ENCODE measurements at regions not wholly inside any gene's neighbourhood (a gene's known extent, or its start where the extent isn't known, plus 50 kb on each side); places are given as distances from the start of the nearest gene placed in this dataset.

GRCh38 chr4:60790608-60791007, 409.5 kb upstream of the ADGRL3 start:
- DNase-seq (ENCODE audit: low spot score) = no peak

- DNase-seq (ENCODE audit: low spot score) = no peak
Measured at GRCh38 chr4:60794372-60794771, 405.8 kb upstream of the ADGRL3 start.

GRCh38 chr4:60799214-60799613, 400.9 kb upstream of the ADGRL3 start:
- DNase-seq (ENCODE audit: low spot score) = no peak

- DNase-seq (ENCODE audit: low spot score) = no peak
Measured at GRCh38 chr4:60800701-60801100, 399.4 kb upstream of the ADGRL3 start.

GRCh38 chr4:60805500-60806313, 394.4 kb upstream of the ADGRL3 start:
- DNase-seq (ENCODE audit: low spot score) = peak; percentile 55

GRCh38 chr4:60808726-60809485, 391.2 kb upstream of the ADGRL3 start:
- DNase-seq (ENCODE audit: low spot score) = no peak

- no peak for DNase-seq (ENCODE audit: low spot score)
Measured at GRCh38 chr4:60809486-60809800, 390.7 kb upstream of the ADGRL3 start.

- DNase-seq (ENCODE audit: low spot score) = no peak
Measured at GRCh38 chr4:60812811-60813210, 387.3 kb upstream of the ADGRL3 start.

- DNase-seq (ENCODE audit: low spot score) = no peak
Measured at GRCh38 chr4:60814549-60814948, 385.6 kb upstream of the ADGRL3 start.

- no peak for DNase-seq (ENCODE audit: low spot score)
Measured at GRCh38 chr4:60817609-60818008, 382.5 kb upstream of the ADGRL3 start.

- DNase-seq (ENCODE audit: low spot score) = no peak
Measured at GRCh38 chr4:60822986-60823385, 377.1 kb upstream of the ADGRL3 start.

- DNase-seq (ENCODE audit: low spot score) = no peak
Measured at GRCh38 chr4:60840020-60840419, 360.1 kb upstream of the ADGRL3 start.

- DNase-seq (ENCODE audit: low spot score) = no peak
Measured at GRCh38 chr4:60846678-60847077, 353.4 kb upstream of the ADGRL3 start.

GRCh38 chr4:60847614-60848013, 352.5 kb upstream of the ADGRL3 start:
- DNase-seq (ENCODE audit: low spot score) = no peak

- no peak for DNase-seq (ENCODE audit: low spot score)
Measured at GRCh38 chr4:60857130-60857753, 342.9 kb upstream of the ADGRL3 start.

GRCh38 chr4:60863442-60863841, 336.7 kb upstream of the ADGRL3 start:
- no peak for DNase-seq (ENCODE audit: low spot score)

- DNase-seq (ENCODE audit: low spot score) = no peak
Measured at GRCh38 chr4:60865273-60865672, 334.9 kb upstream of the ADGRL3 start.

- no peak for DNase-seq (ENCODE audit: low spot score)
Measured at GRCh38 chr4:60868232-60868960, 331.7 kb upstream of the ADGRL3 start.

- no peak for DNase-seq (ENCODE audit: low spot score)
Measured at GRCh38 chr4:60879135-60879701, 320.9 kb upstream of the ADGRL3 start.

GRCh38 chr4:60884587-60884986, 315.5 kb upstream of the ADGRL3 start:
- DNase-seq (ENCODE audit: low spot score) = no peak

GRCh38 chr4:60885011-60885410, 315.1 kb upstream of the ADGRL3 start:
- DNase-seq (ENCODE audit: low spot score) = no peak

- DNase-seq (ENCODE audit: low spot score) = no peak
Measured at GRCh38 chr4:60890743-60891142, 309.4 kb upstream of the ADGRL3 start.
